Esophagus (tissue), 2 donors: ENCODE measurements at regions not wholly inside any gene's neighbourhood (a gene's known extent, or its start where the extent isn't known, plus 50 kb on each side); places are given as distances from the start of the nearest gene placed in this dataset.

ENCODE experiments used
- H3K27ac ChIP-seq, 2 donors: one replicate each; pipeline ENCODE4 v1.5.1; 2013; ENCODE audit warnings: low read depth in 2 of 2, mild to moderate bottlenecking in 2 of 2, inconsistent platforms in 1 of 2, low read length in 1 of 2, moderate library complexity in 1 of 2
- H3K27me3 ChIP-seq, 2 donors: one replicate each; pipeline ENCODE4 v1.6.1; 2013; ENCODE audit warnings: low read length in 2 of 2, control low read depth in 1 of 2, mild to moderate bottlenecking in 1 of 2; ENCODE audit not compliant: insufficient read depth in 2 of 2, control insufficient read depth in 1 of 2
- H3K36me3 ChIP-seq, 2 donors: one replicate each; pipeline ENCODE4 v1.6.1; 2013; ENCODE audit warnings: low read length in 1 of 2; ENCODE audit not compliant: control insufficient read depth in 2 of 2, insufficient read depth in 2 of 2
- H3K4me1 ChIP-seq, 2 donors: one replicate each; pipeline ENCODE4 v1.6.1; 2013; ENCODE audit warnings: low read length in 1 of 2; ENCODE audit not compliant: control insufficient read depth in 2 of 2, insufficient read depth in 2 of 2
- H3K4me3 ChIP-seq, 2 donors: one replicate each; pipeline ENCODE4 v1.5.1; 2013; ENCODE audit warnings: low read length in 2 of 2, mild to moderate bottlenecking in 2 of 2, low read depth in 1 of 2, moderate library complexity in 1 of 2
- H3K9me3 ChIP-seq, 2 donors: one replicate each; pipeline ENCODE4 v1.6.1; 2013; ENCODE audit warnings: mild to moderate bottlenecking in 2 of 2, low read depth in 1 of 2, low read length in 1 of 2, moderate library complexity in 1 of 2; ENCODE audit not compliant: control insufficient read depth in 2 of 2, insufficient read depth in 1 of 2
- WGBS, 2 donors: extraction: QIAGEN DNeasy Blood & Tissue Kit; methylation state at CpG; one replicate each; pipeline ENCODE4 v1.1.7; 2013; 5-methylcytosine and 5-hydroxymethylcytosine counted together
- donor health status: healthy with polysubstance abuse.
- donor health status: Bipolar disorder and iron deficiency.

DNA sequence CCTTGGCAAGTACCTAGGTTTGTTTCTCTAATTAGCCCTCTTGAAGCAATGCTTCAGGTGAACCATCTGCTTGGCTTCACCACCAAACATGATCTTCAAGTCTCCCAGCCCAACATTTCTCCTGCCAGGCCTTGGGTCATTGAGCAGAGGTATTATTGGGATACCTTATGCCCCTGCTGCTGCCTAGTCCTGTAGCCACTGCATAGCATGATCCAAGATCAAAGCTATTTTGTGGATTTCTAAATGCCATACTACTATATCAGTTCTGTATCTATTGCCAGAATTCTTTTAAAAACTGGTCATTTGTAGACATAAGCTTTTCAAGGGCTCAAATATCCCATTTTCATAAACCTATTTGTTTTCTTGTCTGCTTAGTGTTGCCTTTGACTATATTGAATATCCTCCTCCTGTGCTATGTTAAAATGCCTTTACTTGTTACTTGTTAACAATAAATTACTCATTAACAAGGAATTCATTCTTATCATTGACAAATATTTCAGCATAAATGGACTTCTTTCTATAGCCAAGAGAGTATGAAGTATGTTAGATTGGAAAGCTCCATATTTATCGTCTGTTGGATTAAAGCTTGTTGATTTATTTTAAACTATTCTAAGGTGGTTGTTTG, 204.5 kb upstream of the RBBP8 start:
- no peaks in the 10 kb centered on the region for H3K9me3 ChIP-seq
- H3K36me3 ChIP-seq: no peaks in the 10 kb centered on the region
- H3K4me3 ChIP-seq: no peak overlapping the region
- H3K27me3 ChIP-seq: no peaks in the 10 kb centered on the region
- H3K27ac ChIP-seq: no peak overlapping the region
- no peaks in the 10 kb centered on the region for H3K4me1 ChIP-seq
- WGBS, 2 donors: 39% methylated on average over 1 of the region's 1 CpG

DNA sequence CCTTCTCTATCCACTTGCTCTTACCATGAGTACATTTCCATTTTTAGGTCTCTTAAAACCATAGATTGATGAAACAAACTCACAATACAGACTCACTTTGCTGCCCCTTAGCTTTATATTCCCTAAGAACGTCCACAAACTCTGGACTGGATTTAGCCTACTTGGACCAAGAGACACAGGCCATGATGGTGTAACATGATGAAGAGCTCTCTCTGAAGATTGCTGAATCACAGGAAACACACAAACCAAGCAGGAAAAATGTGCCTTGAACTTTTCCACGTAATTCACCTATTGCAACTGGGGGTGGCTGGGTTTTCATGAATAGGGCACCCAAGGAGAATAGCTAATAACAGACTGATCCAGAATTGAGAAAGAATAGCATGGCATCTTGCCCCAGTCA, 201.7 kb upstream of the RBBP8 start:
- Histone ChIP-seq H3K27me3 (no peaks in the 10 kb centered on the region), H3K27ac (no peak overlapping the region), H3K4me3 (no peak overlapping the region), H3K4me1 (no peaks in the 10 kb centered on the region), H3K36me3 (no peaks in the 10 kb centered on the region), H3K9me3 (no peaks in the 10 kb centered on the region)
- WGBS, 2 donors: 60 to 78% methylated on average over 2 of the region's 2 CpGs

DNA sequence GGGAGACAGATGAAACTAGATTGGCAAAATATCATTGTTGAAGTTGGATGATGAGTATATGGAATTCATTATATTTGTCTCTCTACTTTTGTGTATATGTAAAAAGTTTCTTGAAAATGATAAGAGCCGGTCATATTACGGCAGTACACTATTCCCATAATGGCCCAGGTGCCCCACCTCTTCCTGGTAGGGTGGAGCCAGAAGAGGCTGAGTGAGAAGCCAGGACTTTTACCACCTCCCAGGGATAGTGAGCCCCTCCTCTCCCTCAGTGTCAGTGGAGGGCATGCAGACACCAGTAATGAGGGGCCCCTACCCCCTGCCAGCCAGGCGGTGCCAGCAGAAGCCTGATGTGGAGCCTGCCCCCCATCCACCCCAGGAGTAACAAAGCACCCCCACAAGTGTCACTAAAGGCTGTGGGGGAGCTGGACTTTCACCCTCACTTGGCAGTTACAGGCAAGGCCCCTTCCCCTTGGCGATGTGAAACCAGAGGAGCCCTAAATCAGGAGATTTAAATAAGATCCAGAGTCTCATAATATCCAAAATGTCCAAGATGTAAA, 198.9 kb upstream of the RBBP8 start:
- Histone ChIP-seq H3K4me1 (no peaks in the 10 kb centered on the region), H3K27ac (no peak overlapping the region), H3K9me3 (no peaks in the 10 kb centered on the region), H3K36me3 (no peaks in the 10 kb centered on the region), H3K4me3 (no peak overlapping the region), H3K27me3 (no peaks in the 10 kb centered on the region)
- 82 to 83% methylated on average over 4 of the region's 4 CpGs for WGBS, 2 donors

DNA sequence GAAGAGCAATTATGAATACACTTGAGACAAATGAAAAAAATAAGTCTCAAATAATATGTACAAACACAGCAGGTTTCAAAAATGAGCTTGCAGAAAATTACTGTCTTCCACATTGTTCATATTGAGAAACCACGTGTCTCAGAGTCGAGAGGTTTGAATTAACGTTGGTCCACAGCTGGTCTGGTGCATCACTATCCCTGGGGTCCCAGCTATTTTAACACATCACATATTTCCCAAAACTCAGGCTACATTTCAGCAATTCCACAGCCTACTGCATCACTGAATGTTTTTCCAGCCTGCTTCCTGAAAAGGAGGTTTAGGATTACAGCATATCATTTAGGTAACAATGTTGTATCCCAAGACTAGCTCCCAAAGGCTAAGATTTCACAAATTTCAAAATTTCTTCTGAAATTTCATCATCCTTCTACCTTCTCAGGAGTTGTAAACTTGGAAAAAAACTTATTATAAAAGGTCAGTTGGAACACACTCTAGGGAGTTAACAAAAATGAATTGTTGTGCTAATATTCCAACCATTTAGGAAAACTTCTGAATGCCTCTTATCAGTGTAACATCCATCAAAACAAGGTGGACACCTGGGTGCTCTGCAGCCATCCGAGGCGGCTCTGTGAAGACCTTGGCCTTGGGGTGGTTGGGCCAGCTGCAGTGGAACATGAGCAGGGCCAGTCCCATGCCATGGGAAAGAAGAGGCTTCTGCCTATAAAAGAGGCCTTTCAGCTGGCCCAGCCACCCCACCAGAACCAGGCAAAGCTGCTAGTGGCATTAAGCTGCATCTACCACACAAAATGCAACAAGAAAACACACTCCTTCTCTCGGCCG, 198.1 kb upstream of the RBBP8 start:
- WGBS, 2 donors: 84 to 89% methylated on average over 7 of the region's 7 CpGs
- Histone ChIP-seq H3K27me3 (no peaks in the 10 kb centered on the region), H3K4me1 (no peaks in the 10 kb centered on the region), H3K27ac (no peak overlapping the region), H3K4me3 (no peak overlapping the region), H3K36me3 (no peaks in the 10 kb centered on the region), H3K9me3 (no peaks in the 10 kb centered on the region)

DNA sequence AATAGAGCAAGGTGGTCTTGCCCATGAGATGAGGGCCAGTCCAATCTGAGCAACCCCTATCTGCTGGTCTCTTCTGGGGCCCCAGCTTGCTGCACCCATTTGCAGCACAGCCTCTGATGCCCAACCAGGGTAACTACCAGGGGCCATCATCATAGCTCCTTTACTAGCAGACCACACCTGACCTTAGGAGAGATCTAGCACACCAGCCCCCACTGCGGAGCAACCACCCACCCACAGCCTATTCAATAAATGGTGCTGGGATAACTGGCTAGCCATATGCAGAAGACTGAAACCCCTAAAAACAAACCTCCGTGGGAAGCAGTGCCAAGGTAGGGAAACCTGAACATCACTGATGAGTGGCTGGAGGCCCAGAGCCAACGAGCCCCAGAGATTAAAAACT, 196.1 kb upstream of the RBBP8 start:
- Histone ChIP-seq H3K4me1 (no peaks in the 10 kb centered on the region), H3K9me3 (no peaks in the 10 kb centered on the region), H3K36me3 (no peaks in the 10 kb centered on the region), H3K27me3 (no peaks in the 10 kb centered on the region), H3K27ac (no peak overlapping the region), H3K4me3 (no peak overlapping the region)
- WGBS, 2 donors: 87% methylated on average over 3 of the region's 3 CpGs

DNA sequence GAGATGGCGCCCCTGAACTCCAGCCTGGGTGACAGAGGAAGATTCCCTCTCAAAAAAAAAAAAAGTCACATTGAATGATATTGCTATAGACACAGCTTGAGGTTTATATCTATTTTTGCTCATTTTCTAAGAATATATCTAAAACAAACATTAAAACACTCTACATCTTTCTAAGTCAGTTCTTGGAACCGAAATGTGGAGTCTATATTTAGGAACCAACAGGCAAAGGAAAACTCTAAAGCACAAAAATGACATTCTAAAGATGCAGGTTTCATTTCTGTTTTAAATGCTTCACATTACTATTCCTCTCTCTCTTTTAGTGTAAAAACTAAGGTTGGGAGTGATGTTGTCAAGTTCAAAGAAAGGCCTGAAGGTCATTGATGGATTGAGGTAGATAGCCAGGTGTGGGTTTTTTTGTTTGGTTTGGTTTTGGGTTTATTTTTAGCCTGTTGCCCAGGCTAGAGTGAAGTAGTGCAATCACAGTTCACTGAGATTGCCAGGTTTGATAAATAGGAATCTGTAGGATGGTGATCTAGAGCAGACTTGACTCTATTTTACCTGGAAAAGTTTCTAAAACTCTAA, 194.0 kb upstream of the RBBP8 start:
- Histone ChIP-seq H3K4me1 (no peaks in the 10 kb centered on the region), H3K9me3 (no peaks in the 10 kb centered on the region), H3K27ac (no peak overlapping the region), H3K4me3 (no peak overlapping the region), H3K36me3 (no peaks in the 10 kb centered on the region), H3K27me3 (no peaks in the 10 kb centered on the region)
- WGBS, 2 donors: 64 to 82% methylated on average over 2 of the region's 2 CpGs

DNA sequence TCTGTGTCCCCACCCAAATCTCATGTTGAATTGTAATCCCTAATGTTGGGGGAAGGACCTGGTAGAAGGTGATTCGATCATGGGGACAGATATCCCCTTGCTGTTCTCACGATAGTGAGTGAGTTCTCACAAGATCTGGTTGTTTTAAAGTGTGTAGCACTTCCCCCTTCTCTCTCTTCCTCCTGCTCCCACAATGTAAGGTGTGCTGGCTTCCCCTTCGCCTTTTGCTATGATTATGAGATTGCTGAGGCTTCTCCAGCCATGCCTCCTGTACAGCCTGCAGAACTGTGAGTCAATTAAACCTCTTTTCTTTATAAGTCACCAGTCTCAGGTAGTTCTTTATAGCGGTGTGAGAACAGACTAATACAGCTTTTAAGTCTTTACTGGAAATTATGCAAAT, 193.3 kb upstream of the RBBP8 start:
- no peak overlapping the region for H3K4me3 ChIP-seq
- H3K27me3 ChIP-seq: no peaks in the 10 kb centered on the region
- H3K27ac ChIP-seq: no peak overlapping the region
- no peaks in the 10 kb centered on the region for H3K36me3 ChIP-seq
- WGBS, 2 donors: 73 to 82% methylated on average over 4 of the region's 4 CpGs
- H3K4me1 ChIP-seq: no peaks in the 10 kb centered on the region
- H3K9me3 ChIP-seq: no peaks in the 10 kb centered on the region

DNA sequence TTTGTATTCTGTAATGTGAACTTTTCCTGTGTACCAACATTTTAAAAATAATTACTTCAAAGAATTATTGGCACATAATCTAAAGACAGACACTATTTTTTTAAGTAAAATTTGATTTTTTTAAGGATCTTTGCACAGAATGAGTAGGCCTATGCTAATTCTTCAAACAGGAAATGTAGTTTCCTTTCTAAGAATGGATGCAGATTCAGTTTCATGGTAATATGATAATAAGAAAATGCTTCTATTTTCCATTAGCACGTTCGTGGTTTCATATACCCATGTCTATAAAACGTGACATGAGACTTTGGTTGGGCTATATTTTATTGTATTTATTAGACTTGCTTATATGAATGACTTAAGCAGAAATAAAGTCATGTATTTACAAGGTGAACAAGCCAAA, 191.8 kb upstream of the RBBP8 start:
- 59 to 73% methylated on average over 3 of the region's 3 CpGs for WGBS, 2 donors
- Histone ChIP-seq H3K4me1 (no peaks in the 10 kb centered on the region), H3K27ac (no peak overlapping the region)

DNA sequence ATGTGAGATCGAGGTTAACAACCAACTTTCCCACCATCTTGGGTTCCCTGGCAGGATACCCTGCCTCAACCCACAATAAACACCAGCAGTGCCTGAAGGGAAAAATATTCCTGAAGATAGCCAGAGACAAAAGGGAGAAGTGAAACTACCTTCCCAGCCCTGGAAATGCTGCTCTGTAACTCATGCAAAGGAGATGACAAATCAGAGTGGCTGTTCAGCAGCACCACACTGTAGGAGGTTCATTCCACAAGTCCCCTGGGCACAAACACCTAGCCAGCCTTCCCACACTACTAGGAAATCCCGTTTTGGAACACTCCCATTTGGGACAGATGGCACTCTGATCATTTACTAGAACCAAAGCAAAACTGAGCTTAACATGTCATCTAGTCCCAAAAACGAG, 190.7 kb upstream of the RBBP8 start:
- 54 to 62% methylated on average over 3 of the region's 3 CpGs for WGBS, 2 donors
- no peaks in the 10 kb centered on the region for H3K36me3 ChIP-seq
- H3K4me1 ChIP-seq: no peaks in the 10 kb centered on the region
- H3K9me3 ChIP-seq: no peaks in the 10 kb centered on the region
- H3K27me3 ChIP-seq: no peaks in the 10 kb centered on the region
- no peak overlapping the region for H3K27ac ChIP-seq
- H3K4me3 ChIP-seq: no peak overlapping the region

More for the DNA sequence above, 191.8 kb upstream of the RBBP8 start:
- Histone ChIP-seq H3K9me3 (no peaks in the 10 kb centered on the region), H3K27me3 (no peaks in the 10 kb centered on the region), H3K36me3 (no peaks in the 10 kb centered on the region), H3K4me3 (no peak overlapping the region)
